ENCODE measurements at regions not wholly inside any gene's neighbourhood (a gene's known extent, or its start where the extent isn't known, plus 50 kb on each side); places are given as distances from the start of the nearest gene placed in this dataset.

DNA sequence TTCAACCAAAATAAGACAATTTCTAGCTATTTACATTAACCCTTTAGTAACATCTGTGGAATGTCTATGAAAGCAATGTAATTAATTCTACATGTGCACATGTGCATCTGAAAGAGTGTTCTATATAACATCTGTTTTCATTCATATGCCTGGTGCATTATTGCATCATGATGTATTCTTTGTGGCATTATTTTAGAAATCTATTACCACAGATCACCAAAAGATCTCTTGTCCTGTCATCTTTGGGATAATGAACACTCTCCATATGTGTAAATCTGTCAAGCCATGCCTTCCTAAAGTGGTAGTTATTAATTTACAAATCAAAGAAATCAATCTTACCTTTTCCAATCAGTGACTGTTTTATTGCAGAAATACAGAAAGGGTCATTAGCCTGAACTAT, 86.9 kb downstream of the TRIB2 start:
- no peak for TF ChIP-seq EP300 (IDR thresholded peaks at IDR 0.05)
- TF ChIP-seq POLR2A (IDR thresholded peaks at IDR 0.05): no peak

Data from tibial nerve (tissue), 3 donors.